H7 (cell line): ENCODE measurements at regions not wholly inside any gene's neighbourhood (a gene's known extent, or its start where the extent isn't known, plus 50 kb on each side); places are given as distances from the start of the nearest gene placed in this dataset.
"Not testable (repeated sequence)": the region's sequence is repeated elsewhere in the genome, so short reads cannot be mapped to it uniquely, and the experiment has no call there.

Experiments
- DNase-seq: peaks from one replicate; pipeline ENCODE4 v3.0.0; 2012
- H3K27me3 ChIP-seq: 2 replicates; pipeline ENCODE4 v1.6.0; 2011; ENCODE audit warnings: mild to moderate bottlenecking, low read length; ENCODE audit not compliant: control insufficient read depth, insufficient read depth
- H3K36me3 ChIP-seq: replicated peaks from 2 replicates; pipeline ENCODE4 v1.5.1; 2011; ENCODE audit warnings: low read length; ENCODE audit not compliant: control insufficient read depth, insufficient read depth
- H3K4me3 ChIP-seq: 2 replicates; pipeline ENCODE4 v1.5.1; 2011; ENCODE audit warnings: low read depth, mild to moderate bottlenecking, control low read depth, low read length, moderate library complexity; ENCODE audit not compliant: insufficient read depth

GRCh38 chr6:104676679-104677078 lies 183.0 kb downstream of the HACE1 start:
- H3K36me3 ChIP-seq, DNase-seq: not testable (repeated sequence)

GRCh38 chr6:104675161-104675560 lies 184.6 kb downstream of the HACE1 start:
- H3K4me3 ChIP-seq, H3K36me3 ChIP-seq, H3K27me3 ChIP-seq, DNase-seq: not testable (repeated sequence)

More at GRCh38 chr6:104676679-104677078, 183.0 kb downstream of the HACE1 start:
- not testable (repeated sequence) for H3K4me3 ChIP-seq, H3K27me3 ChIP-seq

GRCh38 chr6:104673078-104673477 lies 186.6 kb downstream of the HACE1 start:
- not testable (repeated sequence) for DNase-seq, H3K36me3 ChIP-seq, H3K27me3 ChIP-seq, H3K4me3 ChIP-seq

GRCh38 chr6:104671591-104671891 lies 188.2 kb downstream of the HACE1 start:
- not testable (repeated sequence) for H3K4me3 ChIP-seq, DNase-seq, H3K36me3 ChIP-seq, H3K27me3 ChIP-seq

- DNase-seq, H3K4me3 ChIP-seq, H3K36me3 ChIP-seq, H3K27me3 ChIP-seq: not testable (repeated sequence)
Observed at GRCh38 chr6:104670834-104671590, 188.7 kb downstream of the HACE1 start.

- Histone ChIP-seq H3K36me3 (no peaks in the 10 kb centered on the region; the same call in 1 of the 2 replicates), H3K4me3 (no peak overlapping the region), H3K27me3 (no peaks in the 10 kb centered on the region)
- no peak for DNase-seq
Observed at GRCh38 chr6:104669483-104669882, 190.2 kb downstream of the HACE1 start.

- H3K27me3 ChIP-seq = no peaks in the 10 kb centered on the region
- H3K36me3 ChIP-seq = no peaks in the 10 kb centered on the region
- no peak overlapping the region for H3K4me3 ChIP-seq
- no peak for DNase-seq
Observed at GRCh38 chr6:104656235-104656634, 203.5 kb downstream of the HACE1 start.

GRCh38 chr6:104653781-104654180 lies 205.9 kb downstream of the HACE1 start:
- H3K27me3 ChIP-seq = no peaks in the 10 kb centered on the region
- no peak overlapping the region for H3K4me3 ChIP-seq
- no peak for DNase-seq
- H3K36me3 ChIP-seq = no peaks in the 10 kb centered on the region

- no peaks in the 10 kb centered on the region for H3K36me3 ChIP-seq
- H3K4me3 ChIP-seq = no peak overlapping the region
- DNase-seq = no peak
- H3K27me3 ChIP-seq = no peaks in the 10 kb centered on the region
Observed at GRCh38 chr6:104648347-104648746, 211.4 kb downstream of the HACE1 start.

- Histone ChIP-seq H3K4me3 (no peak overlapping the region), H3K27me3 (no peaks in the 10 kb centered on the region), H3K36me3 (no peaks in the 10 kb centered on the region)
- DNase-seq = no peak
Observed at GRCh38 chr6:104644848-104645247, 214.9 kb downstream of the HACE1 start.

- no peaks in the 10 kb centered on the region for H3K27me3 ChIP-seq
- DNase-seq = no peak
- no peaks in the 10 kb centered on the region for H3K36me3 ChIP-seq
- no peak overlapping the region for H3K4me3 ChIP-seq
Observed at GRCh38 chr6:104642871-104643270, 216.8 kb downstream of the HACE1 start.

GRCh38 chr6:104640761-104641160 lies 219.0 kb downstream of the HACE1 start:
- no peaks in the 10 kb centered on the region for H3K27me3 ChIP-seq
- no peak overlapping the region for H3K4me3 ChIP-seq
- no peaks in the 10 kb centered on the region for H3K36me3 ChIP-seq
- DNase-seq = no peak

- no peak overlapping the region for H3K4me3 ChIP-seq
- DNase-seq = no peak
- H3K27me3 ChIP-seq = no peaks in the 10 kb centered on the region
- no peaks in the 10 kb centered on the region for H3K36me3 ChIP-seq
Observed at GRCh38 chr6:104640150-104640700, 219.5 kb downstream of the HACE1 start.

GRCh38 chr6:104639668-104640067 lies 220.1 kb downstream of the HACE1 start:
- DNase-seq = no peak
- Histone ChIP-seq H3K36me3 (no peaks in the 10 kb centered on the region), H3K27me3 (no peaks in the 10 kb centered on the region), H3K4me3 (no peak overlapping the region)

GRCh38 chr6:104638841-104639290 lies 220.9 kb downstream of the HACE1 start:
- H3K4me3 ChIP-seq = no peak overlapping the region
- no peaks in the 10 kb centered on the region for H3K27me3 ChIP-seq
- no peaks in the 10 kb centered on the region for H3K36me3 ChIP-seq
- DNase-seq = no peak
